ENCODE measurements at regions not wholly inside any gene's neighbourhood (a gene's known extent, or its start where the extent isn't known, plus 50 kb on each side); places are given as distances from the start of the nearest gene placed in this dataset.

GRCh38 chr10:107490389-107490788, 325.9 kb upstream of the SORCS1 start:
- no peak for TF ChIP-seq ZNF263 (CRISPR knock-in tag; IDR thresholded peaks at IDR 0.05; ENCODE audit: low read depth)
- TF ChIP-seq TCF7 (CRISPR knock-in tag; IDR thresholded peaks at IDR 0.05; ENCODE audit: low read depth), result no peak
- no peak for TF ChIP-seq CTCF (IDR thresholded peaks at IDR 0.05)

All from WTC11 (cell line).